ENCODE measurements at regions not wholly inside any gene's neighbourhood (a gene's known extent, or its start where the extent isn't known, plus 50 kb on each side); places are given as distances from the start of the nearest gene placed in this dataset.
"Not testable (repeated sequence)": the region's sequence is repeated elsewhere in the genome, so short reads cannot be mapped to it uniquely, and the experiment has no call there.

DNA sequence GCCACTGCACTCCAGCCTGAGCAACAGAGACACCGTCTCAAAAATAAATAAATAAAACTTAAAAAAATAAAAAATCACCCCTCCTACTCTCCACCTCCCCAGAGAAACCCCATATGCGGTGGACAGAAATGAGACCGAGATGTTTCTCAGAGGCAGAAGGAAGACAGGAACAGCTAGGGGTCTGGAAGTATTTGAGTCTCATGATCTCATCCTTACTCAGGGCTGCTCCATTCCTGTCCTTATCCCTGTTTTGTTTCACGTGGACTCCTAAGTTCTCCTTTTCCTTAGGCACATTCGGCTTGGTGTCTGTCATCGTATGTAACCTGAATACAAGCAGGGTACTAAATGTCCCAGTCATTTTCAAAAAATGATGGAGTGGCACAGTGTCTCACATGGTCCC, 76.1 kb downstream of the C9orf50 start:
- no peak for DNase-seq

DNA sequence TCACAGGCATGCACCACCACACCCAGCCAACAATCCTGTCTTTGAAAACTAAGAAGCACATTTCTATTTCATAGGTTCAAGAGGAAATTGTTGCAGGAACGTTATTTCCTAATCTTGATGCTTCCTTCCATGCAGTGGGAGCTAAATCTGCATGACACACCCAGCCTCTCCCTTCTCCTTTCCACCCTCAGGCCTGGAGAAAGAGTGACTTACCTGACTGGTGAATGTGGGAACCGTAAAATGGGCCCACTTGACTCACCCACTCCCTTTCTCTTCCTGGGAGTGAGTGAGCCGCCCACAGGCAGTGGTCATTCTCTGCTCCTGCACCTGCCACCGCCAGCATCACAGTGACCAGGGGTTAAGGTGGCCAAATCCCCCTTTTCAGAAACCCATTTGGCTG, 78.2 kb downstream of the C9orf50 start:
- no peak for DNase-seq

DNA sequence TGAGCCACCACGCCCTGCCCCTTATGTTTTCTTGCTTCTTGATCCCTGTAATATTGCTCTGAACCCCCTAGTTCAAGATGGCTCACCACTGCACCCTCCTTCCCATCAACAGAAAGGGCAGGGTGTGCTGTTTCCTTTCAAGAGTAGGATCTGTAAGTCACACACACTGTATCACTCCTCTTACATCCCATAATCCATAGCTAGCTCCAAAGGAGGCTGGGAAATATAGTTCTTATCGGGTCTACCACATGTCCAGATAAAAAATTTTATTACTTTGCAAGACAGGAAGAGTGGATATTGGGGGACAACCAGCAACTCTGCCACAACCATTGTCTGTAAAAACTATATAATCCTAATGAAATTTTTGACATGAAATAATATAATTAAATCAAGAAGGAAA, 79.6 kb downstream of the C9orf50 start:
- no peak for DNase-seq

DNA sequence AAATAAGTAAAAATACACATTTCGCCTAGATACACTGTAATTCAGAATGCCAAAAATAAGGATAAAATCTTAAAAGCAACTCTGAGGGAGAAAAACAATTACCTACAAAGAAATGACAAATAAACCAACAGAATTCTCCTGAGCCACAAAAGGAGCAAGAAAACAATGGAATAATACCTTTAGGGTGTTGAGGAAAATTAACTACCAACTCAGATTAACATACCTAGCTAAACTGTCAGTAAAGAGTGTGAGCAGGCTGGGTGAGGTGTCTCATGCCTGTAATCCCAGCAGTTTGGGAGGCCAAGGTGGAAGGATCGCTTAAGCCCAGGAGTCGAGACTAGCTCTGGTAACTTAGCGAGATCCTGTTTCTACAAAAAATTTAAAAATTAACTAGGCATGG, 81.5 kb downstream of the C9orf50 start:
- DNase-seq = no peak

DNA sequence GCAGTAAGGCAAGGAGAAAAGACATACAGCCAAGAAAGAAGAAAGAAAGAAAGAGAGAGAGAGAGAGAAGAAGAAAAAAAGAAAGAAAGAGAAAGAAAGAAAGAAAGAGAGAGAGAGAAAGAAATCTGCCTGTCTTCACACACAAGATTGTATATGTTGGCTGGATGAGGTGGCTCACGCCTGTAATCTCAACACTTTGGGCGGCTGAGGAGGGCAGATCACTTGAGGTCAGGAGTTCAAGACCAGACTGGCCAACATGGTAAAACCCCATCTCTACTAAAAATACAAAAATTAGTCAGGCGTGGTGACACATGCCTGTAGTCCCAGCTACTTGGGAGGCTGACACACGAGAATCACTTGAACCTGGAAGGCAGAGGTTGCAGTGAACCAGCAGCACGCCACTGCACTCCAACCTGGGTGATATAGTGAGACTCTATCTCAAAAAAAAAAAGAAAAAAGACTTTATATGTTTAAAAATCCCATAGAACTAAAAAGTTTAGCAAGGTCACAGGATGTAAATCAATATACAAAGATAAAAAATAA, 89.0 kb downstream of the C9orf50 start:
- DNase-seq = not testable (repeated sequence)

DNA sequence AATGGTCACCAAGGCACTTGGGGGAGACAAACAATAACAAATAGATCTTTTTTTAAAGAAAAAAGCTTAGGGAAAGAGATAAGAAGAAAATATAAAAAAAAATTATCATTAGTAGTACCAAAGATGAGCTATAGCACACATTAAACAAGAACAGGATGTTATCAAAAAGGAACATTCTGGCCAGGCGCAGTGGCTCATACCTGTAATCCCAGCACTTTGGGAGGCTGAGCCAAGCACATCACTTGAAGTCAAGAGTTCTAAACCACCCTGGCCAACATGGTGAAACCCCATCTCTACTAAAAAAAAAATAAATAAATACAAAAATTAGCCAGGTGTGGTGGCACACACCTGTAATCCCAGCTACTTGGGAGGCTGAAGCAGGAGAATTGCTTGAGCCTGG, 92.9 kb downstream of the C9orf50 start:
- not testable (repeated sequence) for DNase-seq

DNA sequence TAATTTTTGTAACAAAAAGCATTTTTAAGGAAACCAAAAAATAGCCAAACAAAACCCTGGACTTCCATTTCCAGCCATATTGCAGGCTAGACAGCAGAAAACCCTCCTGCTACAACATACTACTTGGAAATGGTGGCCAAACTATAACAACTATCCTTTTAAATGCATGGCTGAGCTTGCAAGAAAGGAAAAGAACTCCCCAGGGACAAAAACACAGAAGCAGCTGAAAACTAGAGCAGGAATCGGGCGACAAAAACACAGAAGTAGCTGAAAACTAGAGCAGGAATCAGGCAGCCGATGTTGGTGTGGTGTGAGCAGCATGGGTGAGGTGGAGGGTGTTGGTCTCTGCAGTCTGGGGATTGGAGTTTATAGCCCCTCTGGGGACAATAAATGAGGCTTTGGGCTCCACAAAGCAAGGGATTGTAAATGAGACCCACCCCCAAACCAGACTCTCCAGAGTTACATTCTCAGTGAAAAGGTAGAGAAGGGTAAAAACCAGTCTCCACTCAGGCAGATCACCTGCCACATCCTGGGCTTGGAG, 95.2 kb downstream of the C9orf50 start:
- DNase-seq = no peak

DNA sequence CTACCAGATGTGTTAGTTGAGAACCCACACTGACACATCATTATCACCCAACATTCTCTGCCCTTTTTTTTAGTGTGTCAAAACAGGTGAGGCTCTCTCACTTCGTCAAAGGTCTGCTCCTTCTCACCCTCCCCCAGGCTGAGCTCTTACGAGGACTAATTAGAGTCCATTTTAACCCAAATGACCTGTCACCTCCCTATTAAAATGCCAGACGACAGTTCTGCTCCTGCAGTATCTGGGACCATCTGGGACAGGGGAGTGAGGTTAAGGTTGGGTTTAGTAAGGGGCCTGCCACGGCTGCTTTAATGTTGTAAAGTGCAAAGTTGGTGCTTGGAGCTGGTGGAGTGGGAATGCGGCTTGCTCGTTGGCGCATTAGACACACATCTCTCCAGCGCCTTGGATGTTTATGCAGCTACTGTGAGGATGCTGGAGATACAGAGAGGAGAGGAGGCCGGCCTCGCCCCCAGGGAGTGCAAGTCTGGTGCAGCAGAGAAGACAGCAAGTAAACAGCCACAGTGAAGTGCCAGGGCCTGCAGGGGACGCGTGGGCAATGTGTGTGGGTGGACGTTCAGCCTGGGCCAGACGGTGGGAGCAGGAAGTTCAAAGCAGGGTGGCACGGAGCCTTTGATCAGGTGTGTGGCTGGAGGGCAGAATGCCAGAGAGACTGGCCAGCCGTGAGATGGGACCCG, 96.2 kb downstream of the C9orf50 start:
- no peak for DNase-seq

DNA sequence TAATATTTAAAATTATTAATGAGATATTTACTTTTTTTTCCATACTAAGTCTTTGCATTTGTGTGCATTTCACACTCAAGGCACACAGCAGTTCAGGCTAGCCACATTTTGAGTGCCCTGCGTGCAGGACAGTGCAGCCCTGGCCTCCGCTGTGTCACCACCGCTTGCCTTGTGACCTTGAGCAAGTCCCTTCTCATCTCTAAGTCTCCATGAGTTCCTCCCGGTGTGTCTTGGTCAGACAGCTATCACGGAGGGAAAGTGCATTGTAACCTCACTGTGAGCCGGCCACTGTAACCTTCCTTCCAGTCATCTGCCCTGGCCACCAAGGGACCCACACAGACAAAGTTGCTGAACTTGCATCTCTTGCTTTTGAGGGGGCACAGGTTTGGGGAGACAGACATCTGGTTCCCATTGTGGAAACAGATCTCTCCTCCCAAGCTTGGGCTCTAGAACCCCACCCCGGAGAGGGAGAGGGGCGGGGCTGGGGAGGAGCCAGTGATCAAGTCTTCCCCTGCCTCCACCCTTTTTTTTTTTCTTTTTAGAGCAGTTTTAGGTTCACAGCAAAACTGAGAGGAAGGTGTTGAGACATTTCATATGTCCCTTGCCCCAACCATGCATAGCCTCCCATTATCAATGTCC, 96.8 kb downstream of the C9orf50 start:
- no peak for DNase-seq

DNA sequence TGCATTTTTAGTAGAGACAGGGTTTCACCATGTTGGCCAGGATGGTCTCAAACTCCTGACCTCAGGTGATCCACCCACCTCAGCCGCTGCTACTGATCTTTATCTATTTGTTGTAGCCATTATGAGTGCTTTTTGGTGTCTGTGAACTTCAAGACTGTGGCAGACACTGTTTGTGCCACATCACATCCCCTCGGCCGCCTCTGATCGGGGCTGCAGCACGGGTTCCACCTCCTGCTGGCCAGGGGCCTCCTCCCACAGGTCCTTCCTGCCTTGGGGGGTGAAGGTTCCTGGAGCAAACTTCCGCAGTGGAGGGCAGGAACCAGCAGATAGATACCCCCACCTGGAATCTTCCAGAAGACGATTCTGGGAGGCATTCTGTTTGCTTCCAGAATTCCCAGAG, 98.5 kb downstream of the C9orf50 start:
- DNase-seq = no peak

DNA sequence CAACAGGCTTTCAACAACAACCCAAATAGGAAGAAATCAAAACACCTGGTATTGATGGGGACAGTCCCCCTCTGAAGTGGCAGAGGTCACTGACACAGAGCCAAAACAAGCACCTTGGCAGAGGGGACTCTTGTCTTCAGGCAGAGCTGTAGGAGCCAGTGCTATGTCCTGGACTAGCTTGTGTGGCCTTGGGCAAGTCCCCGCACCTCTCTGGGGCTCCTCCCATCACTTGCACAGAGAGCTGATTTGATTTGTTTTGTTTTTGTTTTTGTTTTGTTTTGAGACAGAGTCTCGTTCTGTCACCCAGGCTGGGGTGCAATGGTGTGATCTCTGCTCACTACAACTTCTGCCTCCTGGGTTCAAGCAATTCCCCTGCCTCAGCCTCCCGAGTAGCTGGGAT, 100.8 kb downstream of the C9orf50 start:
- no peak for DNase-seq

DNA sequence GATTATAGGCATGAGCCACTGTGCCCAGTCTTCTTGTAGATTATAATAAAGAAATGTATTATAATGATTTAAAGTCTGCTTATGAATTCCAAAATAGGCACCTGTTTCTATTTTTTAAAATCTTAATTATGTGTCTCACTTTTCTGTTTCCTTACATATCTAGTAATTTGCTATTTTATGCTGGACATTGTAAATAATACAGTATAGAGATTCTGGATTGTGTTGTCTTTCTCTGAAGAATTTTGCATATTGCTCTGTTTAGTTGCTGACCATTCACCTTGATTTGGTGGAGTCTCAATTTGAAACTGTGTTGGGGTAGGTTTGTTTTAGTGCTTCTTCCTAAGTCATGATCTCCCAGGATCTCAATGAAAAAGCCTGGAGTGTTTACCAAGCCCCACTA, 102.8 kb downstream of the C9orf50 start:
- DNase-seq = no peak

DNA sequence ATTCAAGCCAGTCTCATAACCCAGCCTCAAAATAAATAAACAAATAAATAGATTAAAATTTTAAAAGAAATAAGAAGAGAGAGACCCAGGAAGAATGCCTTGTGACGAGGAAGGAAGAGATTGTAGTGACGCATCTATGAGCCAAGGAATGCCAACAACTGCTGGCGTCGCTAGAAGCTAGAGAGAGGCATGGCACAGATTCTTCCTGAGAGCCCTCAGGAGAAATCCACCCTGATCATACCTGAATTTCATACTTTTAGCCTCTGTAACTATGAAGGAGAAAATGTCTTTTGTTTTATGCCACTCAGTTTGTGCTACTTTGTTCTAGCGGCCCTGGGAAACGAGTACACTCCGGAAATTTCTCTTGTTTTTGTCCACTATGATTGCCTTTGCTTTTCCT, 103.9 kb downstream of the C9orf50 start:
- no peak for DNase-seq

DNA sequence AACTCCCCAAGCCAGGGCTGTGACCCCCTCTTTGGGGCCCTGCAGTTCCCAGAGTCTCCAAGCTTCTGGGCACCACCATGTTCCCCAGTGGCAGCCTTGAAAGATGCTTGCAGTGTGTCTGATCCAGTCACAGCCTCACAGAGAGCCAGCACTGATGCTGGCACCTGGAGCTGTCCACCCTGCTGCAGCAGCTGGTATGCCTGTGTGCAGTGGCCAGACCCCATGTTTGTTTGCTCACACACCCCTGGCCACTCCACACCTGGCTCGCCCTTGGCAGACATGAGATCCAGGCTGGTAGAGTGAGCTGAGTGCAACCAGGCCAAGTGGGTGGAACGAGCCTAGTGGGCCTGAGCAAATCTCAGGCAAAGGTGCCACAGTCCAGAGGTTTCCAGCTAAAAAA, 106.0 kb downstream of the C9orf50 start:
- DNase-seq = no peak

DNA sequence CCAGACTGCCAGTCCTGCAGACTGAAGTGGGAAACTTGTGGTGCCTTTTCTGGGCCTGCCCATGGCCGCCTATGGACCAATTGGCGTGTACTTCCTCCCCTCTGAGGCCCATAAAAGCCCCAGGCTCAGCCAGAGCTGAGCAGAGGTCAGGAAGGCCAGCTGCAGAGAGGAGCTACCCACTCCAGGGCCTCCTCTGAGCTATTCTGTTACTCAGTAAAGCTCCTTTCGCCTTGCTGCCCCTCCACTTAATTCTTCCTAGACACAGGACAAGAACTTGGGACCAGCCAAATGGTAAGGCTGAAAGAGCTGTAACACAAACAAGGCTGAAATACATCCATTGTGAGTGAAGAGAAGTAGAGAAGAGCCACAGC, 106.4 kb downstream of the C9orf50 start:
- no peak for DNase-seq

DNA sequence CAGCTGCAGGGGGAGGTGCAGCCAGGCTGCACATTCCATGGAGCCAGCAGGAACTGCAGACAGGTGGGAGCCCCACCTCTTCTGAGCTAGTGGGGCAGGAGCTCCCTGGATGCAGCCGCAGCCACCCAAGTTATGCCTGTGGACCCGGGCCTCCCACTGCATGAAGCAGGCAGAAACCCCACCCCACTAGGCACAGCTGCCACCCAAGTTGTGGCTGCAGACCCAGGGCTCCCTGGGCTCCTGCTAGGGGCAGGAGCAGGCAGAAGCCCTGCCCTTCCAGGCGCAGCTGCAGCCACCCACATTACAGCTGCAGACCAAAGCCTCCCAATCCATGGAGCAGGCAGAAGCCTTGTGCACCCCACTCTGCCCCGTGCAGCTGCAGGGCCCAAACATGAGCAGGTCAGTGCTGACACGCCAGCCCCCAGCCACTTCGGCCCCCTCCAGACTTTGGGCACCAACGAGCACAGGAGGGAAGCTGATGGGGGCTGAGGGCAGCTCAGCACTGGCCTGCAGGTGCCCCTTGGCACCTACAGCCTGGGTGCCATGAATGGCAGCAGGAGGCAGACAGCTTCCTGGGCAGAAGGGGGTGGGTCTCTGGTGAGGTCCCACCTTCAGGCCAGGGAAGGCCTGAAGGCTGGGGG, 106.9 kb downstream of the C9orf50 start:
- no peak for DNase-seq

DNA sequence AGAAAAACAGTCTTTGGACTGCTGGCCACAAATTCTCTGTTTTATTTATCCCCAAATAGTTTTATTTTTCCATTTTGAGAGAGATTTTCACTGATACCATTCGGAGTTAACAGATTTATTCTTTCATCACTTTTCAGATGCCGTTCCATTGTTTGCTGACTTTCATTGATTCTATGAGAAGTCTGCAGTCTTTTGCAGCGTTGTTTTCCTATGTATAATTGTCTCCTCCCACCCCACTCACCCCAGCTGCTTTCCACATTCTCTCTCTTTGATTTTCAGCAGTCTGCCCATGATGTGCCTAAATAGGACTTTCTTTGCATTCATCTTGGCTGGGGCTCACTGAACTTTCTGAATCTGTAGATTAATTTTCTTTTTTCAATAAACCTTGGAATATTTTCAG, 107.6 kb downstream of the C9orf50 start:
- DNase-seq = no peak

DNA sequence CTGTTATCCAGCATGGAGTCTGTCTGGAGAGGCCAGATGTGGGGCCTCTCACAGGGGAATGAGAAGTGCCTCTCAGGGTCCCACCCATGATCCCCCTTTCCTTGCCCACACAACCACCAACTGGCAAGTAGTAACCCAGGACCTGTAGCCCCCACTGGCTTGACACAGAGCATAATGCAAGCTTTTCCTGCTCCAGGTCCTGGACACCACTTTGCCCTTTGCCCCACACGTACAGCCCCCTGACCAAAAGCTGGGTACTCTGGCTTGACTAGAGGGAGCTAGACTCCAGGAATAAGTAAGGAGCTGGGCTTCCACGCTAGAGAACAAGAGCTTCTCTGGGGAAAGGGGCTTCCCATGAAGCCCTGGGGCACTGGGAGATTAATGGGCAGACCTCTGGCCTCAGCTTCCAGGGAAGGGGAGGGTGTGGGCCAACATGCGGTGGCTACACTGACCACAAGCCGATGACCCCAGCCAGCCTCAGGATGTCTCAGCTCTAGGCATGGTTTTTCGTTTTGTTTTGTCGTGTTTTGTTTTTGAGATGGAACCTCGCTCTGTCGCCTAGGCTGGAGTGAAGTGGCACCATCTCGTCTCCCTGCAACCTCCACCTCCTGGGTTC, 109.5 kb downstream of the C9orf50 start:
- no peak for DNase-seq

DNA sequence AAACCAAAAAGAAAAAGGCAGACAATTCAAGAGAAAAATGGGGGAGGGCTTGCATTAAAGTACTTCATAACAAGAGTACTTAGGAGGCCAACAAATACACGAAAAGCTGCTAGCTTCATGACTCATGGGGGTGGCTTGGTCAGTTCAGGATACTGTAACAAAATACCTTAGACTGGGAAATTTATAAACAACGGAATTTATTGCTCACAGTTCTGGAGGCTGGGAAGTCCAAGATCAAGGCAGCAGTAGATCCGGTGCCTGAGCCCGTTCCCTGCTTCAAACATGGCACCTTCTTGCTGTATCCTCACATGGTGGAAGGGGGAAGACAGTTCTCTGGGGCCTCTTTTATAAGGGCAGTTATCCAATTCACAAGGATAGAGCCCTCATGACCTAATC, 111.4 kb downstream of the C9orf50 start:
- DNase-seq = no peak

DNA sequence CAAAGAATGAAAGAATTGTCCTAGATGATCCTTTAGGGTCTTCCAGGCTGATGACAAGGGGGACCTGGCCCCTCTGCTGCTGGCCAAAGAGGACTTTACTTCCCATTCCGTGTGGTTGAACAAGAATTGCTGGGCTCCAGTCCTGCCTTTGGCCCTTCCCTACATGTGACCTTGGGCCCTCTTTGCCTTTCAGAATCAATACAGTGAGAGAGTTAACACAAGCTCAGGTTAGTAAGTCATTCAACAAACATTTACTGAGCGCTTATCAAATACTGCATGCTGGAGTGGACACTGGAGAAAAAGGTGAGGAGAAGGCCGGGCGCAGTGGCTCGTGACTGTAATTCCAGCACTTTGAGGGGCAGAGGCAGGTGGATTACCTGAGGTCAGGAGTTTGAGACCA, 113.1 kb downstream of the C9orf50 start:
- no peak for DNase-seq

DNA sequence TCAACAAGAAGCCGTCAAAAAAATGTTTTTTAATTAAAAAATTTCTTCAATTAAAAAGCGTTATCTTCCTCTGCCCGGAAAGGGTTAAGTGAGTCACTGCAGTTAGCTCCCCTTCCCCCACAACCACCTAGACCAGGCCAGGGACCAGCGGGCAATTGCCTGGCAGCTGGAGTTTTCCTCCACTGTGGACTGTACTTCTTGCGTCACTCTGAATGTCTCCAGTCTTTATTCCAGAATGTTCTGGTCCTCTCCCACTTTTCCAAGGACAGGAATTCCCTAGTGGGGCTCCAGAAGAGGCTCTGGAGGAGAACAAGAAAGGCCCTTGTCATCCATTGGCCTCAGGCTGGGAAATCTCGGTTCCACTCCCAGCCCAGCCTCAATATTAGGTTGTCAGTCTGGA, 114.0 kb downstream of the C9orf50 start:
- DNase-seq = no peak

DNA sequence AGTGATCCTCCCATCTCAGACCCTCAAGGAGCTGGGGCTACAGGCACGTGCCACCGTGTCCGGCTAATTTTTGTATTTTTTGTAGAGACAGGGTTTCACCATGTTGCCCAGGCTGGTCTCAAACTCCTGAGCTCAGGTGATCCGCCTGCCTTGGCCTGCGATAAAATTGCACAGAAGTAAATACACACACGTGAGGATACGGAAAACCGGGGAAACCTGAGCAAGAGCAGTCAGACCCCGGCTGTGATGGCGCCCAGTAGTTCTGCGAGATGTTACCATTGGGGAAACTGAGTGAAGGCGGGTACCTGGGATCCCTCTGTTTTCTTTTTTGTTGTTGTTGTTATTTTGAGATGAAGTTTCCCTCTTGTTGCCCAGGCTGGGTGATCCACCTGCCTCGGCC, 114.9 kb downstream of the C9orf50 start:
- no peak for DNase-seq

DNA sequence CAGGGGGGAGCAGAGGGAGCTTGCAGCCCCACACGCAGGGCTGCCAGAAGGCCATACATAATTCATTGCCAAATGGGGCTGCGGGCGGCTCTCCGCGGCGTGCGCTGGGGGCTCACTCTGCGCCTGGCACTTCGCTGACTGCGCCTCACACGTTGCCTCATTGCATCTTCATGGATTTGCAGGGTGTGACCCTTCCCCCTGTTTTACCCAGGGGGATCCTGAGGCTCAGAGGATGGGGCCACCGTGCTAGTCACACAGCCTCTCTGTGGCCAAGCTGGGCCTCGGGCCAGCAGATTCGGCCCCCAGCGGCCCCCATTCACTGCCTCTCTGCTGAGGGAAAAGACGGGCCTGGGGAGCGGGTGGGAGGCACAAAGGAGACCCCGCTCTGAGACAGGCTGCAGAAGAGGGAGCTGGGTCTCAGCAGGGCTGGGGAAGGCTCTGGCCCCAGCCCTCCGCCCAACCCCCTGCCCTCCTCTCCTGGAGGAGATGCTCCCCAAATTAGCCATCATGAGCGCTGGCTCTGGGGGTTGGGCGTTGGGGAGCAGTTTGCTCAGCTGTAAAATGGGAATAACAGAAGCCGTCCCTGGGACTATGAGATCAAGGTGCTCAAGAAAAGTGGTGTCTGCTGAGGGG, 115.5 kb downstream of the C9orf50 start:
- no peak for DNase-seq
